ENCODE measurements at regions not wholly inside any gene's neighbourhood (a gene's known extent, or its start where the extent isn't known, plus 50 kb on each side); places are given as distances from the start of the nearest gene placed in this dataset.

GRCh38 chr5:6862306-6862705, 149.1 kb downstream of the TENT4A start:
- Mint-ChIP-seq H3K27me3 (ENCODE audit: low read depth) (no peaks in the 10 kb centered on the region), H3K36me3 (ENCODE audit: insufficient read depth in 2 of 2) (peaks cover 0 to 4% of the 10 kb centered on the region in 2 donors), H3K27ac (no peak overlapping the region), H3K4me1 (ENCODE audit: low read depth) (no peaks in the 10 kb centered on the region), H3K4me3 (no peak overlapping the region), H3K9me3 (peaks cover 2 to 7% of the 10 kb centered on the region in 2 donors)
- ATAC-seq (replicated peaks in 1 of 2) (no peak), DNase-seq (no peak)

GRCh38 chr5:6867712-6868111, 154.5 kb downstream of the TENT4A start:
- Mint-ChIP-seq H3K36me3 (ENCODE audit: insufficient read depth in 2 of 2) (no peaks in the 10 kb centered on the region), H3K27me3 (ENCODE audit: low read depth) (no peaks in the 10 kb centered on the region), H3K4me3 (no peak overlapping the region), H3K27ac (no peak overlapping the region), H3K9me3 (peaks cover 0 to 5% of the 10 kb centered on the region in 2 donors), H3K4me1 (ENCODE audit: low read depth) (no peaks in the 10 kb centered on the region)
- no peak for DNase-seq
- ATAC-seq (replicated peaks in 1 of 2) = no peak

- no peak for DNase-seq
- no peak for ATAC-seq (replicated peaks in 1 of 2)
- no peaks in the 10 kb centered on the region for H3K4me1 Mint-ChIP-seq (ENCODE audit: low read depth)
- H3K27me3 Mint-ChIP-seq (ENCODE audit: low read depth) = no peaks in the 10 kb centered on the region
- H3K9me3 Mint-ChIP-seq = peaks cover 0 to 1% of the 10 kb centered on the region in 2 donors
- no peaks in the 10 kb centered on the region for H3K36me3 Mint-ChIP-seq (ENCODE audit: insufficient read depth in 2 of 2)
- no peak overlapping the region for H3K4me3 Mint-ChIP-seq
- no peak overlapping the region for H3K27ac Mint-ChIP-seq
Observed at GRCh38 chr5:6868171-6868570, 154.9 kb downstream of the TENT4A start.

GRCh38 chr5:6868575-6869215, 155.5 kb downstream of the TENT4A start:
- DNase-seq = no peak
- no peak for ATAC-seq (replicated peaks in 1 of 2)
- Mint-ChIP-seq H3K4me3 (no peak overlapping the region), H3K9me3 (no peaks in the 10 kb centered on the region), H3K27me3 (ENCODE audit: low read depth) (no peaks in the 10 kb centered on the region), H3K27ac (no peak overlapping the region), H3K36me3 (ENCODE audit: insufficient read depth in 2 of 2) (no peaks in the 10 kb centered on the region), H3K4me1 (ENCODE audit: low read depth) (no peaks in the 10 kb centered on the region)

GRCh38 chr5:6869677-6870076, 156.4 kb downstream of the TENT4A start:
- H3K36me3 Mint-ChIP-seq (ENCODE audit: insufficient read depth in 2 of 2) = no peaks in the 10 kb centered on the region
- H3K9me3 Mint-ChIP-seq = no peaks in the 10 kb centered on the region
- H3K4me1 Mint-ChIP-seq (ENCODE audit: low read depth) = no peaks in the 10 kb centered on the region
- no peak overlapping the region for H3K27ac Mint-ChIP-seq
- H3K4me3 Mint-ChIP-seq = no peak overlapping the region
- DNase-seq (no peak), ATAC-seq (replicated peaks in 1 of 2) (no peak)
- no peaks in the 10 kb centered on the region for H3K27me3 Mint-ChIP-seq (ENCODE audit: low read depth)

- H3K36me3 Mint-ChIP-seq (ENCODE audit: insufficient read depth in 2 of 2) = no peaks in the 10 kb centered on the region
- no peak for DNase-seq
- no peak overlapping the region for H3K4me3 Mint-ChIP-seq
- no peak overlapping the region for H3K27ac Mint-ChIP-seq
- H3K27me3 Mint-ChIP-seq (ENCODE audit: low read depth) = no peaks in the 10 kb centered on the region
- ATAC-seq (replicated peaks in 1 of 2) = no peak
- no peaks in the 10 kb centered on the region for H3K4me1 Mint-ChIP-seq (ENCODE audit: low read depth)
- H3K9me3 Mint-ChIP-seq = no peaks in the 10 kb centered on the region
Observed at GRCh38 chr5:6872441-6873160, 159.4 kb downstream of the TENT4A start.

GRCh38 chr5:6873359-6873758, 160.1 kb downstream of the TENT4A start:
- Mint-ChIP-seq H3K4me1 (ENCODE audit: low read depth) (no peaks in the 10 kb centered on the region), H3K36me3 (ENCODE audit: insufficient read depth in 2 of 2) (no peaks in the 10 kb centered on the region), H3K4me3 (no peak overlapping the region), H3K9me3 (no peaks in the 10 kb centered on the region), H3K27me3 (ENCODE audit: low read depth) (no peaks in the 10 kb centered on the region), H3K27ac (no peak overlapping the region)
- DNase-seq (no peak), ATAC-seq (replicated peaks in 1 of 2) (no peak)

GRCh38 chr5:6875376-6875775, 162.1 kb downstream of the TENT4A start:
- no peak for ATAC-seq (replicated peaks in 1 of 2)
- DNase-seq = no peak

GRCh38 chr5:6877986-6878828, 165.0 kb downstream of the TENT4A start:
- H3K27me3 Mint-ChIP-seq (ENCODE audit: low read depth) = no peaks in the 10 kb centered on the region
- no peak for ATAC-seq (replicated peaks in 1 of 2)
- no peaks in the 10 kb centered on the region for H3K4me1 Mint-ChIP-seq (ENCODE audit: low read depth)
- H3K36me3 Mint-ChIP-seq (ENCODE audit: insufficient read depth in 2 of 2) = no peaks in the 10 kb centered on the region
- H3K27ac Mint-ChIP-seq = no peak overlapping the region
- no peak overlapping the region for H3K4me3 Mint-ChIP-seq
- no peaks in the 10 kb centered on the region for H3K9me3 Mint-ChIP-seq
- DNase-seq = no peak

More at GRCh38 chr5:6875376-6875775, 162.1 kb downstream of the TENT4A start:
- H3K27me3 Mint-ChIP-seq (ENCODE audit: low read depth) = no peaks in the 10 kb centered on the region
- H3K36me3 Mint-ChIP-seq (ENCODE audit: insufficient read depth in 2 of 2) = no peaks in the 10 kb centered on the region
- H3K27ac Mint-ChIP-seq = no peak overlapping the region
- no peaks in the 10 kb centered on the region for H3K4me1 Mint-ChIP-seq (ENCODE audit: low read depth)
- H3K9me3 Mint-ChIP-seq = no peaks in the 10 kb centered on the region
- H3K4me3 Mint-ChIP-seq = no peak overlapping the region

GRCh38 chr5:6885581-6885980, 172.3 kb downstream of the TENT4A start:
- Mint-ChIP-seq H3K4me3 (no peak overlapping the region), H3K4me1 (ENCODE audit: low read depth) (no peaks in the 10 kb centered on the region), H3K27me3 (ENCODE audit: low read depth) (no peaks in the 10 kb centered on the region), H3K36me3 (ENCODE audit: insufficient read depth in 2 of 2) (peaks cover 7 to 9% of the 10 kb centered on the region in 2 donors), H3K9me3 (peaks cover 13 to 23% of the 10 kb centered on the region in 2 donors), H3K27ac (no peak overlapping the region)
- DNase-seq (no peak), ATAC-seq (replicated peaks in 1 of 2) (no peak)

- Mint-ChIP-seq H3K4me3 (no peak overlapping the region), H3K9me3 (peaks cover 13 to 23% of the 10 kb centered on the region in 2 donors), H3K27me3 (ENCODE audit: low read depth) (no peaks in the 10 kb centered on the region), H3K27ac (no peak overlapping the region), H3K4me1 (ENCODE audit: low read depth) (no peaks in the 10 kb centered on the region), H3K36me3 (ENCODE audit: insufficient read depth in 2 of 2) (peaks cover 7 to 10% of the 10 kb centered on the region in 2 donors)
- DNase-seq = no peak
- ATAC-seq (replicated peaks in 1 of 2) = no peak
Observed at GRCh38 chr5:6886866-6887265, 173.6 kb downstream of the TENT4A start.

- Mint-ChIP-seq H3K27me3 (ENCODE audit: low read depth) (peaks cover 5% of the 10 kb centered on the region), H3K4me1 (ENCODE audit: low read depth) (no peaks in the 10 kb centered on the region)
Observed at GRCh38 chr5:6889030-6889429, 175.8 kb downstream of the TENT4A start.

GRCh38 chr5:6899221-6899620, 186.0 kb downstream of the TENT4A start:
- H3K9me3 Mint-ChIP-seq = peaks cover 0 to 2% of the 10 kb centered on the region in 2 donors
- no peaks in the 10 kb centered on the region for H3K27me3 Mint-ChIP-seq (ENCODE audit: low read depth)
- no peak overlapping the region for H3K4me3 Mint-ChIP-seq
- ATAC-seq (replicated peaks in 1 of 2) (no peak), DNase-seq (no peak)
- no peak overlapping the region for H3K27ac Mint-ChIP-seq
- no peaks in the 10 kb centered on the region for H3K4me1 Mint-ChIP-seq (ENCODE audit: low read depth)
- H3K36me3 Mint-ChIP-seq (ENCODE audit: insufficient read depth in 2 of 2) = no peaks in the 10 kb centered on the region

More at GRCh38 chr5:6889030-6889429, 175.8 kb downstream of the TENT4A start:
- Mint-ChIP-seq H3K27ac (no peak overlapping the region), H3K4me3 (no peak overlapping the region), H3K9me3 (peaks cover 13 to 23% of the 10 kb centered on the region in 2 donors), H3K36me3 (ENCODE audit: insufficient read depth in 2 of 2) (peaks cover 7 to 10% of the 10 kb centered on the region in 2 donors)
- ATAC-seq (replicated peaks in 1 of 2) = no peak
- no peak for DNase-seq
